ENCODE measurements at regions not wholly inside any gene's neighbourhood (a gene's known extent, or its start where the extent isn't known, plus 50 kb on each side); places are given as distances from the start of the nearest gene placed in this dataset.

GRCh38 chr20:50415516-50416268 lies 94.5 kb upstream of the PTPN1 start:
- Histone ChIP-seq H3K79me2 (ENCODE audit: insufficient read depth, low read length) (no peaks in the 10 kb centered on the region), H3K36me3 (ENCODE audit: insufficient read depth, low read length) (no peaks in the 10 kb centered on the region), H3K4me1 (ENCODE audit: insufficient read depth, low read length, severe bottlenecking) (no peaks in the 10 kb centered on the region), H4K20me1 (ENCODE audit: insufficient read depth, low read length) (no peaks in the 10 kb centered on the region), H3K9me3 (ENCODE audit: low read length) (no peaks in the 10 kb centered on the region), H3K9ac (ENCODE audit: low read length) (no peak overlapping the region), H3F3A (ENCODE audit: insufficient read depth, low read length) (no peaks in the 10 kb centered on the region), H3K27ac (ENCODE audit: low read depth, low read length, poor library complexity, severe bottlenecking) (no peak overlapping the region), H3K4me3 (ENCODE audit: low read depth, low read length, poor library complexity, severe bottlenecking) (no peak overlapping the region), H2AFZ (ENCODE audit: low read length) (no peak overlapping the region), H3K4me2 (ENCODE audit: low read length) (no peak overlapping the region), H3K27me3 (ENCODE audit: insufficient read depth, low read length) (0 out of 2 replicates have a peak, but pooled peaks cover 6% of the 10 kb centered on the region), H3K9me2 (ENCODE audit: low read depth, low read length) (no peaks in the 10 kb centered on the region)
- no peak for TF ChIP-seq EZH2 (IDR thresholded peaks at IDR 0.05; ENCODE audit: borderline replicate concordance, low read length)
- no peak for TF ChIP-seq CTCF (IDR thresholded peaks at IDR 0.05; ENCODE audit: low read length)

GRCh38 chr20:50416269-50417022 lies 93.7 kb upstream of the PTPN1 start:
- no peak overlapping the region for H3K4me3 ChIP-seq (ENCODE audit: low read depth, low read length, poor library complexity, severe bottlenecking)
- no peak overlapping the region for H2AFZ ChIP-seq (ENCODE audit: low read length)
- H3K4me2 ChIP-seq (ENCODE audit: low read length): no peak overlapping the region
- H3F3A ChIP-seq (ENCODE audit: insufficient read depth, low read length): no peaks in the 10 kb centered on the region
- no peaks in the 10 kb centered on the region for H3K9me2 ChIP-seq (ENCODE audit: low read depth, low read length)
- H3K9ac ChIP-seq (ENCODE audit: low read length): no peak overlapping the region
- no peak overlapping the region for H3K27ac ChIP-seq (ENCODE audit: low read depth, low read length, poor library complexity, severe bottlenecking)
- no peaks in the 10 kb centered on the region for H3K36me3 ChIP-seq (ENCODE audit: insufficient read depth, low read length)
- H3K79me2 ChIP-seq (ENCODE audit: insufficient read depth, low read length): no peaks in the 10 kb centered on the region
- 0 out of 2 replicates have a peak, but pooled peaks cover under 1% of the 10 kb centered on the region for H3K9me3 ChIP-seq (ENCODE audit: low read length)
- no peak for TF ChIP-seq CTCF (IDR thresholded peaks at IDR 0.05; ENCODE audit: low read length)
- no peak for TF ChIP-seq EZH2 (IDR thresholded peaks at IDR 0.05; ENCODE audit: borderline replicate concordance, low read length)
- peaks cover 6% of the 10 kb centered on the region; the same call in 1 of the 2 replicates for H3K27me3 ChIP-seq (ENCODE audit: insufficient read depth, low read length)
- no peaks in the 10 kb centered on the region for H3K4me1 ChIP-seq (ENCODE audit: insufficient read depth, low read length, severe bottlenecking)
- H4K20me1 ChIP-seq (ENCODE audit: insufficient read depth, low read length): no peaks in the 10 kb centered on the region

GRCh38 chr20:50417023-50417329 lies 93.2 kb upstream of the PTPN1 start:
- Histone ChIP-seq H3F3A (ENCODE audit: insufficient read depth, low read length) (no peaks in the 10 kb centered on the region), H3K36me3 (ENCODE audit: insufficient read depth, low read length) (no peaks in the 10 kb centered on the region), H3K4me2 (ENCODE audit: low read length) (no peak overlapping the region), H2AFZ (ENCODE audit: low read length) (no peak overlapping the region), H4K20me1 (ENCODE audit: insufficient read depth, low read length) (no peaks in the 10 kb centered on the region), H3K4me1 (ENCODE audit: insufficient read depth, low read length, severe bottlenecking) (no peaks in the 10 kb centered on the region), H3K9me2 (ENCODE audit: low read depth, low read length) (no peaks in the 10 kb centered on the region), H3K9me3 (ENCODE audit: low read length) (0 out of 2 replicates have a peak, but pooled peaks cover 2% of the 10 kb centered on the region), H3K27me3 (ENCODE audit: insufficient read depth, low read length) (peaks cover 6% of the 10 kb centered on the region; the same call in 1 of the 2 replicates), H3K79me2 (ENCODE audit: insufficient read depth, low read length) (no peaks in the 10 kb centered on the region), H3K27ac (ENCODE audit: low read depth, low read length, poor library complexity, severe bottlenecking) (no peak overlapping the region), H3K9ac (ENCODE audit: low read length) (no peak overlapping the region), H3K4me3 (ENCODE audit: low read depth, low read length, poor library complexity, severe bottlenecking) (no peak overlapping the region)
- TF ChIP-seq EZH2 (IDR thresholded peaks at IDR 0.05; ENCODE audit: borderline replicate concordance, low read length) (no peak), CTCF (IDR thresholded peaks at IDR 0.05; ENCODE audit: low read length) (no peak)
